Fibroblast of mammary gland (primary cell): ENCODE measurements at regions not wholly inside any gene's neighbourhood (a gene's known extent, or its start where the extent isn't known, plus 50 kb on each side); places are given as distances from the start of the nearest gene placed in this dataset.

ENCODE experiments used
- DNase-seq: peaks from one replicate; pipeline ENCODE4 v3.0.0-alpha.2; 2010; ENCODE audit warnings: low read depth
- H3K4me3 ChIP-seq: 2 replicates; pipeline ENCODE4 v1.5.1; 2011; ENCODE audit warnings: low read depth, mild to moderate bottlenecking, low read length, moderate library complexity; ENCODE audit not compliant: control insufficient read depth
- CTCF ChIP-seq: conservative IDR thresholded peaks from 2 replicates; pipeline ENCODE4 v1.5.1; 2011; ENCODE audit warnings: low read depth, low read length, inconsistent platforms; ENCODE audit not compliant: control insufficient read depth, insufficient read depth

GRCh38 chr1:29466258-29466657 is 229.9 kb downstream of the PTPRU start:
- no peak for DNase-seq
- H3K4me3 ChIP-seq = no peak overlapping the region
- no peak for TF ChIP-seq CTCF

GRCh38 chr1:29465755-29466154 is 229.4 kb downstream of the PTPRU start:
- DNase-seq = peak; percentile 27
- no peak overlapping the region for H3K4me3 ChIP-seq
- TF ChIP-seq CTCF = no peak

- no peak for TF ChIP-seq CTCF
- no peak for DNase-seq
- no peak overlapping the region for H3K4me3 ChIP-seq
Measured at GRCh38 chr1:29462096-29462495, 225.8 kb downstream of the PTPRU start.

- no peak for DNase-seq
- H3K4me3 ChIP-seq = no peak overlapping the region
- no peak for TF ChIP-seq CTCF
Measured at GRCh38 chr1:29461115-29461739, 224.9 kb downstream of the PTPRU start.

- no peak for DNase-seq
- TF ChIP-seq CTCF = no peak
Measured at GRCh38 chr1:29460694-29461093, 224.4 kb downstream of the PTPRU start.

GRCh38 chr1:29460041-29460610 is 223.8 kb downstream of the PTPRU start:
- no peak for DNase-seq

More at GRCh38 chr1:29460694-29461093, 224.4 kb downstream of the PTPRU start:
- no peak overlapping the region for H3K4me3 ChIP-seq

More at GRCh38 chr1:29460041-29460610, 223.8 kb downstream of the PTPRU start:
- TF ChIP-seq CTCF = no peak
- no peak overlapping the region for H3K4me3 ChIP-seq
